NCI-H460 (cell line): ENCODE measurements at regions not wholly inside any gene's neighbourhood (a gene's known extent, or its start where the extent isn't known, plus 50 kb on each side); places are given as distances from the start of the nearest gene placed in this dataset.

Experiments used
- DNase-seq: peaks from one replicate; pipeline ENCODE4 v3.0.0-alpha.2; 2016; ENCODE audit warnings: low read depth; ENCODE audit errors: extremely low read depth

DNA sequence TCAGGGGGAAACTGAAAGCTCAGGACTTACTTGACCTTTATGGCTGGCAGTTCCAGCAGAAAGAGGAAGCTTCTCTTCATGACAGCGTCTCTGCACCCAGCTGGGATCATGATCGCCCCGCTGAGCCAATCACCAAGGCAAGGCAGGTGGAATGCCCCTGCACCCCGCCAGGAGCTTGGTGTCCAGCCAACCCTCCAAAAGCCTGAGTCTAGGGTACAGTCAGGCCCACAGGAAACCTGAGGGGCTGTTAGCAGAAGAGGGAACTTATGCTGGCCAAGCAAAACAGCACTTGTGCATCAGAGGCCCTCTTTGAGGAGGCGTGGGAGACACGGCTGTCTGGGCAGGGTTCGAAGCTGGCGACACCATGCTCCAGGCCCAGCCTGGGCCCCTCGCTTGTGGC is 188.3 kb upstream of the GMDS start:
- no peak for DNase-seq

DNA sequence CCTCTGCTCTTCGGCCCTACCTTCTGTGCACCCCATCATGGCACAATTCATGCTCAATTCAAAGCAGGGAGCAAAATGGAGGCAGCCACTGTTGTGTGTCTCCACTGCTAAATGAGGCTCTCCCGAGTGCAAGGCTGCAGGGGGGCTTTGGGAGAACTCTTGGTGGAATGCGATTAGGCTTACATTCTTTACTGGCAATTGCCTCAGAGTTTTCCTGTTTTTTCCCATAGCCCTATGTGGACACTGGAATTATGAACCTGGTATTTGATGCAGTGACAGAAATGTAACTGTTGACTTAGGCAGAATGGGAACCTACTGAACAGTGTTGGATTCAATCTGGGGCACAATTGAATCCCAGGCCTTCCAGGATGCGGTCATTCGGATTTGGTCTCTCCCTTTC is 187.9 kb upstream of the GMDS start:
- DNase-seq = no peak

DNA sequence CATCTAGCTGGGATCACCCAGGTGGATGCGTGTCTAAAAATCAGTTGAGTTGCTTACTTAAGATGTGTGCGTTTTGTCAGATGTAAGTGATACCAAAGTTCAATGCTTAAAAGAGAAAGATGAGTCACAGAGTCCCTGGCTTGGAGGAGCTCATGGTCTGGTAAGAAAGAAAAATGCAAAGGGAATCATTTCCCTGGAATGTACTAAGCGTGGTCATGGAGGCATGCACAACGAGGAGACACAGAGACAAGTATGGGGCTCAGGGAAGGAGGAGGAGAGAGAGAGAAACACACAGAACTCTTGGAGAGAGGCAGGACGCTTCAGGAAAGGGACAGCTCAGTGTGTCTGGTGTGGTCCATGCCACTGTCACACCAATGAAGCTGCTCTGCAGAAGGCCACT is 186.9 kb upstream of the GMDS start:
- DNase-seq = no peak

DNA sequence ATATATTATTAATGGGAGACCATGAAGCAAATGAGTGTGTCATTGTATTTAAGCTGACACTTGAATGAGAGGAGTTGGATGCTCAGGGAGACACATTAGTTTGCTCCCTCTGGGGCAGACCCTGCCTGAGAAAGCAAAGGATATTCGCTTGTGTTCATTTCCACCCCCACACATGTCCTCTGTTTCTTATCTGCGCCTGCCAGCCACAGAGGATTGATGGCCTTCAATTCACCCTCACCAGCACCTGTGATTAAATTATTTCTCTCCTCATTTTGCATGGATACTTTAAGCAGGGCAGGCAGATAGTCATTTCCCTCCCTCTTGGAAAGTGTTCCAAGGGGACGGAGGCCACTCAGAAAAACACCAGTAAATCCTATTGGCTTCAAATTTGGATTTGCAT is 185.2 kb upstream of the GMDS start:
- no peak for DNase-seq

DNA sequence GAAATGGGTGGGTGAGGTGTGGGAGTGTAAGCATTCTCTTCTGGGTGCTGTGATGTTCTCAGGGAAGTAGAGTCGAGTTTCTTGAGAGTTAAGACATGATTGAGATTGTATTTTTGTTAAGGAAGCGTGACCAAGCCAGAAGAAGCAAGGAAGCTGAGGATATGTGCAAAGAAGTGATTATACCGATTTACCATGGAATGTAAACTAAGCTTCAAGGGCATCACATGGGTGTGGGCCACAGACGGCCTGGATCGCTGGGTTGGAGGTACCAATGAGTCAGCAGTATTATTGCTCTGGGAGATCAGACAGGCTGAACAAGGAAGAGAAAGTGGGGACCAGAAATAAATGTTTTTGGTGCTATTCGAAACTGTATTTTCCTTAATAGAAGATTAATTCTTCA is 184.1 kb upstream of the GMDS start:
- DNase-seq = no peak

DNA sequence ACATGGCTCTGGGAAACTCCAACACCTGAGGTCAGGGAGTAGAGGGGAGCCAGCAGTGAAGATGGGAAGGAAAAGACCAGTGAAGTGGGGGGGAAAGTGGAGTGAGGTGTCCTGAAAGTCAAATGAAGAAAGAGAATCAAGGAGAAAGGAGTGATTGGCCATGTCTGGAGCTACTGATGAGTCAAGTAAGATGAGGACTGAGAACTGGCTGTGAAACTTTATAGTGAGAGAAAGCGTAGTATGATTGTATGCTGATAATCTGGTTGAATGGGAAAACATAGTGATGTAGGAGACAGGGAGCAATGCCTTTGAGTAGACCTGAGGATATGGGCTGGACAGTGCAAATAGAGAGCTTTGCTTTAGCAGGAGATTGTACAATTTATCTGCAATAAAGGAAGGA is 183.6 kb upstream of the GMDS start:
- no peak for DNase-seq

DNA sequence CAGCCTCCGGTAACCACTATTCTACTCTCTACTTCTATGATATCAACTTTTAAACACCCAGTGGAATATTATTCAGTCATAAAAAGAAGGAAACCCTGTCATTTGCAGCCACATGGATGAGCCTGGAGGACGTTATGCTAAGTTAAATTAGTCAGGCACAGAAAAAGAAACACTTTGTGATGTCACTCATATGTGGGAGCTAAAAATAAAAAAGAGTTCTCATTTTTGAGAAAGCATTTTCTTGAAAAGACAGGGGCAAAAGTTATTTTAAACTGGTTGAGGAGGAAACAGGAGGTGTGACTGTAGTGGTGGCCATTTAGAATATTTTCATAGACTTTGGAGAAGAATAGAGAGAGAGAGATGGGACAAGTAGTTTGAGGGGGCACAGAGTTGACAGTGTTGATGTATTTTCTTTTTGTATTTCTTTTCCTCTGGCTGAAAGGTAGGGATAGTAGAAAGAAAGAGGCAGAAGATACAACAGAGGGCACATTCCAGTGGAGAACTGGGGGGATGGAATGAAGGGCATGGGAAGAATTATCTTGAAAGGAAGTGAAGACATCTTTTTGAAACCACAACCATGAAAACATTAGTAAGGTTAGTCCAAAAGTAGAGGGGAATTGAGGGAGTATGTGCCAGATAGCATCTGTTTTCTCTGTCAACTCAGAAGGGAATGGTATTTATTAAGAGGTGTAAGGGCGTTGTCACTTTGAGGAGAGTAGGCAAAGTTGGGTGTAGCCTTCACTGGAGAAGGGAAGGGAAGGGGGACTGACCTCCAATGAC is 181.3 kb upstream of the GMDS start:
- no peak for DNase-seq

DNA sequence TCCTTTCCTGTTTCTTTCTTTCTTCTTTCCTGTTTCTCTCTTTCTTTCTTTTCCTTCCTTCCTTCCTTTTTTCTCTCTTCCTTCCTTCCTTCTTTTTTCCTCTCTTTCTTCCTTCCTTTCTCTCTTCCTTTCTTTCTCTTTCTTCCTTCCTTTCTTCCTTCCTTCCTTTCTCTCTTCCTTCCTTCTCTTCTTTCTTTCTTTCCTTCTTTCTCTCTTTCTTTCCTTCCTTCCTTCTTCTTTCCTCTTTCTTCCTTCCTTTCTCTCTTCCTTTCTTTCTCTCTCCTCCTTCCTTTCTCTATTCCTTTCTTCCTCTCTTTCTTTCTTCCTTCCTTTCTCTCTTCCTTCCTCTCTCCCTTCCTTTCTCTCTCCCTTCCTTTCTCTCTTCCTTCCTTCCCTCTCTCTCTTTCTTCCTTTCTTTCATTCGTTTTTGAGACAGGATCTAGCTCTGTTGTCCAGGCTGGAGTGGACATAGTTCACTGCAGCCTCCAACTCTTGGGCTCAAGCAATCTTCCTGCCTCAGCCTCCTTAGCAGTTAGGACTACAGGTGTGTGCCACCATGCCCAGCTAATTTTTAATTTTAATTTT is 170.8 kb upstream of the GMDS start:
- DNase-seq = no peak

DNA sequence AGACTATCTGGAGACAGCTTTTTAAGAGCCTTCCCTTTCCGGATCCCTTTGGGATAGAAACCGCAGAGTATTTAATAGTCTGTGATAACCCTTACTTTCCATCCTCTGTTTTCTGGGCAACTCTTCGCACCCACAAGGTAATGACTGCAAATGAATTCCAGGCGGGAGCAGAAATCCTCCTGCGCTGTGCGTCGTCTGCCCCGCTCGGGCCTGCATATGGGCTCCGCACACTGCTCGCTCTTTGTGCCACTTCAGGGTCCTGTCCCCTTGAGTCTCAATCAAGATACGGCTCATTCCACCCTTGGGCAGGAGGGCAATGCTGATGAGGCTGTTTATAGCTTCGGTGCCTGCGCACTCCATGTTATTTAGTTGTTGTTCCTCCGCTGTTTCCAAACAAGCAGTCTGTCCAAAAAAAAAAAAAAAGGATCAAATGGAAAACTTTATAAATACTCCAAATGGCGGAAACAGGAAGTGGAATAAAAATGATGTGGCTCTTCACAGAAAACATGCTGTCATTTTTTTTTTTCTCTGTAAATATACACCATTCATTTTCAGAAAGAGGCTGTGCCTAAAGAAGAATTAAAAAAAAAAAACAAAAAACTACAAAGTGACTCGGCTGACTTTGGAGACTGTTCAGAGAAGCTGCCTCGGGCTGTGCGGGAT is 169.6 kb upstream of the GMDS start:
- DNase-seq = no peak

DNA sequence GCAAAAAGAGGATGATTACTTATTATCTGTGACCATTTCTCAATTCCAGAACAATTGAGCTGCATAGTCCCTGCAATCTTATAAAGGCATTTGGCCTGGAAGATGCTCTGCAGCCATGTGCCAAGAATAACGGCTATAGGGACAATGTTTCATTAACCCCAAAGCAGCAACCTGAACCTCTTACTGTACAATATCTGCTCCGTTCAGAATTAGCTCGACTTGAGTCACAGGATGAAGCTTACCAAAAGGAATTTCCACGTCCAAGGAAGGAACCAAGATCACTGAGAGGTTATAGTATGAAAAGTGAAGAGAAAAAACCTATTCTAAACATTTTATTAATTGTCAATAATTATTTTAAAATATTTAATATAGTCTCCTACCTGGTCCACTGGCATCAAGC is 167.3 kb upstream of the GMDS start:
- DNase-seq = no peak

DNA sequence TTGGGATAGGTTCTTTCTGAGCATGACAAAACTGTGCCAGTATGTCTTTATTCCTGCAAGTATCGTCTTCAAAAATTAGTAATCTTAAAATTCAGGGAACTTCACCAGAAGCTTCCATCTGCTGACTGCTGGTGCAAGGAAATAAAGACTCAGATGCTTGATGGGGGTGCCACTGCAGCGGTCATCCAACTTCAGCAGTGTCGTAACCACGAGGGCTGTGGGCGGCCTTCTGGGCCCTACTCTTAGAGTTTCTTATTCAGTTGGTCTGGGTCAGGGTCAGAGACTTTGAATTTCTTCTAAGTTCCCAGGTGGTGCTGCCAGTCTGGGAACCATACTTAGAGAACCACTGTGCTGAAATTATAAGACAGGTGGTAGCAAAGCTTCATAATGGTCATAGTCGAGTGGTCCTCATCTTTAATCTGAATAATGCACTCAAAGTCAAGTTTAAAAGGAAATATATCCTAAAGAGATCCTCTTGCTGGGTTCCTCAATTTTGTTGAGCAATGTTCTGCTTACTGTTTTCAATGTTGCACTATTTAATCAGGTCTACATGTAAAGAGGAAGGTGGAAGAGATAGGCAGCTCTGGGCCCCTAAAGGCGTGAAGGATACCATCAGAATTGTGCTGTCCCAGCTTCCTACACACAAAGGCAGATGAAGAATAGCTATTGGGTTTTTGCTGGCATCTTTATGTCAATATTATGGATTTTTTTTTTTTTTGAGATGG is 165.4 kb upstream of the GMDS start:
- no peak for DNase-seq

DNA sequence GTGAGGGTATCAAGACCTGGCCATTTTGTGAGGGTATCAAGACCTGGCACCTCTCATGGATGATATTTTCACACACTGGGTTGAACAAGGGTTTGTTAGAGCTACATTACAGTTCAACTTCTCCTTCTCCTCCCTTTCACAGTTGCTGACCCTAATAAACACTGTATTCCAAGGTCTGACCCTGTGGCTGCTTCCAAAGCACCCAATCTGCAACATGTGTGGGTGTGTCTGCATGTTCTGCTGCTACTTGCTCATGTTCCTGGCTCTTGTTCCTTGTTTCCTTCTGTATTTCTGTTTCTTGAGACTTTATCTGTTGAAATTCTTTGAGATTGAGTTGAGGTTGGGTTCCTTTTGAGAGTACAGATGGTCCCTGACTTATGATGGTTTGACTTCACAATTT is 162.1 kb upstream of the GMDS start:
- DNase-seq = no peak

DNA sequence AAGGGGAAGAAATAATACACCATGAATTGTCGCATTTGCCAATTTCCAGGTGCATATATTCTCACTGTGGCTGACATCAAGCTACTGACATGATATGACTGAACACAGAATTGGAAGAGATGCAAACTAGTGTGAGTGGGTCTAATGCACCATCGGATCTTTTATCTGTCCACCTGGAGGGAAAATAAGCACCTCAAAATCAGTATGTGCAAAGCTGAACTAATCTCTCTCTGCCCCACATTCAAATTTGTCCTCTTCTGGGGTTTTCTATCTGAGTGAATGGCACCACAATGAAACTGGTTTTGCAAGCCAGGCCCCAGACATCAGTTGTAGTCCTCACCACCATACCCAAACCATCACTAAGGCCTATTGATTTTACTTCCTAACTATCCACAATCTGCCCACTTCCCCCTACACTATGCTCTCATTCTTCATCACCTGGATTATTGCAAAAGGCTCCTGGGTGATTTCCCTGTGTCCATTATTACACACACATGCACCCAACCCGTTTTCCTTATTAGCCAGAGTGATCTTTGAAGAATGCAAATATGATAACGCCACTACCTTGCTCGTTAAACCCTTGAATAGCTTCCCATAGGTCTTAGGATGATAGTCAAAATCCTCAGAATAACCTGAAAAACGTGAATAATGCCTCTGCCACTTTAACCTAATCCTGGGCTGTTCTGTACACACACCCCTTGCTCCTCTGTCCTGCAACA is 159.0 kb upstream of the GMDS start:
- no peak for DNase-seq

DNA sequence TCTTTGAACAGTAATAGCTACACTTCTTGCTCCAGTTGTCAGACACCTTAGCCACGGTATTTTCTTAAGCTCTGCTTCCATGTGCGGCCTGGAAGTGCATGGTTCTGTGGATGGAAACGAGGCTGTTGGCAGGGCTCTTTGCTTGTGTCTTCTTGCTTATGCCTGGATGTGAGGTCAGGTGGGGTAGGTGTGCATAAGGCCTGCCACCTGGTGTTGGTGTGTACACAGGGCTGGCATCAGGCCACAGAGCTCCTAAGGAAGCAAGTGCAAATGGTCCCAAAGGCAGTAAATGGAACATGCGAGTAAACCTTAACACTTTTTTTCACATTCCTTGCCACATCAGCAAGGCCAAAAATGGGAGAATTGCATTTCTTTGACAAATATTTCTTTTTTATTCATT is 158.1 kb upstream of the GMDS start:
- no peak for DNase-seq

DNA sequence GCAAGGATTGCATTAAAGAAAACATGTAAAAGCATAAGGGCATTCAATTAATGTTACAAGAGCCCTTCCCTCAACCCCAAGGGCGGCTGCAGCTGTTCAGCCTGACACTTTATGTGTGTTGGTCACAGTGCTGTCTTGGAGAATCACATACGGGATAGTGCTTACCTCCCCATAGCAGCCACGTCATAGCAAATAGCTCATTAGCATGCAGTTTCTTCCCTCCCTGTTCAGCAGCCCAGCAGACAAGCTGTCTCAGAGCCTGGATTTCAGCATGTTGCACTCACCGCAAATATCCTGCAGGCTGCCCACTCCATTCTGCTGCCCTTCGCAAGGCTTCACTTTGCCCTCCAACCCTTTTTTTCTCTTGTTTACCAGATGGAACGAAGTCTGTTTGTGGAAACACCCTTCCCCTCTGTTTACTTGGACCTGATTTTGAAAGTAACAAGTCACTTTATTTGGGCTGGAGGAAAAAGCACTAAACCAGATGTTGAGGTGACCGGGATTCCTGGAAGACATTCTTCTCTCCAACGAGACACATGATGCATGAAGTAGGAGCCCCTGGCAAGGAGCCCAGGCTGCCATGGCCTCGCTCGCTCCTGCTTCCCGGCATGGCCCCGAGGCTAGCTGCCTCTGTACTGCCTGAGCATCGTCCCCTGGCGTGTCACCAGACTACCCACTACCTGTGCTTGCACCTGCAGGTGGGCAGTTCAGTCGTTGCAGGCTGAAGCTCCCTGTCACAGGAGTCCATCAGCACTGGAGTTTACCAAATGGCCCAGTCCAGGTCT is 151.6 kb upstream of the GMDS start:
- peak; percentile 24 for DNase-seq

DNA sequence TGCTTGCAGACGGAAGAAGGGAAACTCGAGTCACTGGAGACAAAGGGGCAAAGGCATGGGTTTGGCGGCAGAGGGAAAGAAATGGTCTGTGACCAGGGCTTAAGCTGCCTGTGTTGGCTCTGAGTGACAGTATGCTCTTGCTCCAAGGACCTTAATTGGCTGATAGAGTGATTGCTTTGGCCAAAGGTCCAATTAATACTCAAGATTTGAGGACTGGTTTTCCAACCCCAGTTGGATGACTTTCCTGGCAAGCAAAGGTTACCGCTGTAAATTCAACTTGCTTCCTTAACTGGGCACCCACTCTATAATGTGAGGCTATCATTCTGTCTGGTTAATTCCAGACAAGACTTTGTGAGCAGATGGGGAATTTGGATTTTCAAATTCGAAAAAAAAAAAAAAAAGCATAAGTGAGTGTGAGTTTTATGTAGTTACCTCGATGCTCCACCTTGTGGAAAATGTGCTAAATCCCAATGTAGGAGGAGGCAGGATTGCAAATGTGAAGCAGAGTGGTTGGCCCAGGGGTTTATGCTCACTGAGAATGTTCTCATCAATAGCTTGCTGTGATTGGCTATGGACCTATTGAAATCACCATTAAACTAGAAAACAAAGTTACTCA is 150.7 kb upstream of the GMDS start:
- DNase-seq = no peak

DNA sequence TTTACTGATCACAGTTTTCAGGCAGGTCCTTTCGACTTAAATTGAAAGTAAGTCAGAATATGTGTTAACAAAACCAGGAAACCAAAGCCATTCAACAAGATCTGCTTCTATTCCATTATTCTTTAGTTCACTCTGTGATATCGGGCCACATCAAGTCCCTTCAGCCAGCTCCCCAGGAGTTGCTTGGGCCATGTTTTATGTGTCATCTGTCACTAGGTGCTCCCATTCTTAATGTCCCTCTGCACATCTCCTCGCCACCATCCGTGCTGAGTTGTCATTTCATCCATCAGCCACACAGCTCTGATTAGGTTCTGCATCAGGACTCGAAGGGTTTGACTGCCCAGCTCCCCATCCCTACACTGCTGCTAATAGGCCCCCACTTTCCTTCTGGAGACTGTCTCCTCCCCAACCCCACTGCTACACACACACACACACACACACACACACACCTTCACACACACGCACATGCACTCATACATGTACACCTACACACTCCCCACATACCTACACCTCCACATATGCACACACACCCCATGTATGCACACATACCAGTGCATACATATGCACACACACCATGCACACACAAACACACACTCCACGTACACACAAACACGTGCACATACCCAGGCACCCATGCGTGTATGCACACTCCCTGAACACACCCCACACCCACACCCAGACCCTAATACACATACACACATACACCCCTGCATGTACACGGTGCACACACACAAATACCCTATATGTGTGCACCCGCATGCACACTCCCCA is 143.3 kb upstream of the GMDS start:
- DNase-seq = no peak

DNA sequence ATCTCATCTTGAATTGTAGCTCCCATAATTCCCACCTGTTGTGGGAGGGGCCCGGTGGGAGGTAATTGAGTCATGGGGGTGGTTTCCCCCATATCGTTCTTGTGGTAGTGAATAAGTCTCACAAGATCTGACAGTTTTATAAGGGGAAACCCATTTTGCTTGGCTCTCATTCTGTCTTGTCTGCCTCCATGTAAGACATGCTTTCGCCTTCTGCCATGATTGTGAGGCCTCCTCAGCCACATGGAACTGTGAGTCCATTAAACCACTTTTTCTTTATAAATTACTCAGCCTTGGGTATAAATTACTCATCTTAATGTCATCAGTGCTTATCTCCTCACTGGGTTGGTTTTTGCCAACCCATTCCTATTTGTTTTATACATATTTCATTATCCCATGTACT is 142.0 kb upstream of the GMDS start:
- no peak for DNase-seq

DNA sequence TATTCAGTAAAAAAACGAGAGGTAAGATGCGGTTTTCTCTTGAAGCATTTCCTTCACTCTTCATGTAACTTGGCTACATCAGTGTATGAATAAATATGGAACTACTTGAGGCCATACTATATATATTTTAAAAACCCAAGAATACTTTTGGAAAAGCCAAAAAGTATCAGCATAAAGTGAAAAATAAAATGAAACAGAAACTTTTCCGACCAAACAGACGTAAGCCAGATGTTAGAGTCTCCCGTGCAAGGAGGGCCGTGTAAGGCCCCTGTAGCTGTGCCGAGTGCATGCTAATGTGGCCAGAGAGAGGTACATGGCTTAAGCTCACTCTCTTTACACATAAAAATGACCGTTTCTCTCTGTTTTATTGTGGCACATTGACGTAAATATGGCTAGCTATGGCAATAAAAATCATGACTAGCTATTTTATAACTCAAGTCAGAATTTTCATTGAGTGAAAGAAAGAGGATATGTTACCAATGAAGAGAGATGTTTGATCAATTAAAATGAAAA is 140.1 kb upstream of the GMDS start:
- DNase-seq = no peak
